ENCODE measurements at regions not wholly inside any gene's neighbourhood (a gene's known extent, or its start where the extent isn't known, plus 50 kb on each side); places are given as distances from the start of the nearest gene placed in this dataset.

DNA sequence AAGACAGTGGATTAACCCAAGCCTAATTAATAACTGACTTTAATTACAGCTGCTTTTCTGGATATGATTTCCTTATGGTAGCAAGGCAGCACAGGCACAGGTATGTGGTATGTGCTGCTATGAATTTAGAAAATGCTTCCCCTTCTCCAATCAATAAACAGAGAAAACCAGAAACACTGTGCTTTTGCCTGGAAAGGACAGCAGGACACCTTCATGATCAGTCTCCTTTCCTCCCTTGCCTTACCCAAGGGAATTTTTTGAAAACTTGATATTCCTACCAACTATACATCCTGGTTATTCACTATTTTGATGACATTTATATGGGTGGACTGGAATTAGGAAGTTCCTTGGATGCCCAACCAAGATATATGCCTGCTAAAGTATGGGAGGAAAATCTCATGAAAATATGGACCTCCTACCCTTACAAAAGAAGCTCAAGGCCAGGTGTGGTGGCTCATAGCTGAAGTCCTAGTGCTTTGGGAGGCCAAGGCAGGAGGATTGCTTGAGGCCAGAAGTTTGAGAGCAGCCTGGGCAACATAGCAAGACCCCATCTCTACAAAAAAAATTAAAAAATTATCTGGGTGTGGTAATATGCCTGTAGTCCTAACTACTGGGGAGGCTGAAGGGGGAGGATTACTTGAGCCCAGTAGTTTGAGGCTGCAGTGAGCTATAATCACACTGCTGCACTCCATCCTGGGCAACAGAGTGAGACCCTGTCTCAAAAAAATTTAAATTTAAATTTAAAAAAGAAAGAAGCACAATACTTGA, 106.3 kb upstream of the WAC start:
- DNase-seq (ENCODE audit: low spot score) (no peak), ATAC-seq (ENCODE audit: low FRiP score) (no peak)

DNA sequence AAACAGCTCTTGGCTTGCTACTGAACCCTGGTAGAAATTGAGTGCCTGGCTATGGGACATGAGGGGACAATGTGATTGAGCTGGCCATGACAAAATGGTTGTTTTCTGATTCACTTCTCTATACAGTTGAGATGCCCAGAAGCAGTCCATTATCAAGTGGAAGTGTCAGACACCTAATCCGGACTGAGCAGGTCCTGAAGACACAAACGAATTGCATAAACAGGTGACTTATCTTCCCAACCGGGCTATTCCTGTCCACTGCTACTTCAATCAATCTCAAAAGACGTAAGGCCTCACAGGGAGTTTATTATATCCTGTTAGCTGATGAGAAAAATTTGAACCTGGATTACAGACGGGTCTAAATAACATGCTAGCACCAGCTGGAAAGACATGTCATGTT, 105.5 kb upstream of the WAC start:
- TF ChIP-seq, protein P1, sequence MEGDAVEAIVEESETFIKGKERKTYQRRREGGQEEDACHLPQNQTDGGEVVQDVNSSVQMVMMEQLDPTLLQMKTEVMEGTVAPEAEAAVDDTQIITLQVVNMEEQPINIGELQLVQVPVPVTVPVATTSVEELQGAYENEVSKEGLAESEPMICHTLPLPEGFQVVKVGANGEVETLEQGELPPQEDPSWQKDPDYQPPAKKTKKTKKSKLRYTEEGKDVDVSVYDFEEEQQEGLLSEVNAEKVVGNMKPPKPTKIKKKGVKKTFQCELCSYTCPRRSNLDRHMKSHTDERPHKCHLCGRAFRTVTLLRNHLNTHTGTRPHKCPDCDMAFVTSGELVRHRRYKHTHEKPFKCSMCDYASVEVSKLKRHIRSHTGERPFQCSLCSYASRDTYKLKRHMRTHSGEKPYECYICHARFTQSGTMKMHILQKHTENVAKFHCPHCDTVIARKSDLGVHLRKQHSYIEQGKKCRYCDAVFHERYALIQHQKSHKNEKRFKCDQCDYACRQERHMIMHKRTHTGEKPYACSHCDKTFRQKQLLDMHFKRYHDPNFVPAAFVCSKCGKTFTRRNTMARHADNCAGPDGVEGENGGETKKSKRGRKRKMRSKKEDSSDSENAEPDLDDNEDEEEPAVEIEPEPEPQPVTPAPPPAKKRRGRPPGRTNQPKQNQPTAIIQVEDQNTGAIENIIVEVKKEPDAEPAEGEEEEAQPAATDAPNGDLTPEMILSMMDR (IDR thresholded peaks at IDR 0.05): no peak
- ATAC-seq (ENCODE audit: low FRiP score): no peak

More for the DNA sequence above, 106.3 kb upstream of the WAC start:
- TF ChIP-seq, protein P1 (IDR thresholded peaks at IDR 0.05): no peak

DNA sequence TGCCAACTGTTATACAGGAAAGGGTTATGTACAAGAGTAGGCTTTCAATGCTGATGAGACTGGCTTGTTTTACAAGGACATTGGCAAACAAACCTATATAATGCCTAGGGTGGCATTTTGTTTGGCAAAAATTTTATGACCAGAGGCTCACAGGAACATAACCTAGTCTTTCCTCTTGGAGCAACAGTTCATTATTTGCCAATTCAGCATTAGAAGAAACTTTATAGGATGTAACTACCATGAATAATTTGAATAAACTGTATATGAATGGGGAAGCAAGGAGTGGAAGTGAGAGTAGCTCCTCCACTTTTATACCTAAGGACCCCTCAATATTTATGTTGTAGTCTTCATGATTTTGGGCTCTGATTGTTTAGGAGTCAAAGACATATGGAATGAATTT, 103.9 kb upstream of the WAC start:
- ATAC-seq (ENCODE audit: low FRiP score) (no peak), DNase-seq (ENCODE audit: low spot score) (no peak)
- TF ChIP-seq, protein P1 (IDR thresholded peaks at IDR 0.05): no peak

More for the DNA sequence above, 105.5 kb upstream of the WAC start:
- no peak for DNase-seq (ENCODE audit: low spot score)

DNA sequence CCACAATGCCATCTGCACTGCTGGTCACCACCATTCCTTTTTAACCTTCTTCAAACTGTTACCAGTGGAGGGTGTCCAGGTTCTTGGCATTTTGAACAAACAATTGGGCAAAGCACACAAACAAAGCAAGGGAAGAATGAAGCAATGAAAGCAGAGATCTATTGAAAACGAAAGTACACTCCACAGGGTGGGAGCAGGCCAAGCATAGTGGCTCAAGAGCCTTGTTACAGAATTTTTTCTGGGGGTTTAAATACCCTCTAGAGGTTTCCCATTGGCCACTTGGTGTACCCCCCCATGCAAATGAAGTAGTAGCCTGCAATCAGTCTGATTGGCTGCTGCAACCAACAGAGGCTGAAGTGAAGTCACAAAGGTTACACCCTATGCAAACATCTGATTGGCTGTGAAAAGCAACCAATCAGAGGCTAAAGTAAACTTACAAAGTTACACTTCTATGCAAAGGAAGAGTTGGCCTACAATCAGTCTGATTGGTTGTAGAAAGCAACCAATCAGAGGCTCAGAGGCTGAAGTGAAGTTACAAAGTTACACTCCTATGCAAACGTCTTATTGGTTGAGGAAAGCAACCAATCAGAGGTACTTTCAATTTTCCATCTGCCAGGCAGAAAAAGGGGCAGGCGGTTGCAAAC, 103.2 kb upstream of the WAC start:
- DNase-seq (ENCODE audit: low spot score): no peak
- no peak for ATAC-seq (ENCODE audit: low FRiP score)
- TF ChIP-seq, protein P1 (IDR thresholded peaks at IDR 0.05): no peak

DNA sequence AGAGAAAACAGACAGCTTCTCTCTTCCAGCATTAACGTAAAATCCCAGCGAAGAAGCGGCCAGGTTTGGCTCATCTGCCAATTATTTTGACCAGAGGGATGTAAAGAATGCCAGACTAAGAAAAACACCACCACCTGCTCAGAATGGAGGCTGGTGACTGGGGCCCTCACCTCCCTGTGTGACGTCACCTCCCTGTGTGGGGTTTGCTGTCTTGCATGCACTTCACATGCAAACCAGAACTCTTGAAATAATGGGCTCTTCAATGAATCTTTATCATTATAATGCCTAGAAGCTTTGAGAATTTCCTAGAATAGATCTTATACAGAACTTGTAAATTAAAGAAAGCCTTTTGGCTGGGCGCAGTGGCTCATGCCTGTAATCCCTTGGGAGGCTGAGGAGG, 101.8 kb upstream of the WAC start:
- DNase-seq (ENCODE audit: low spot score): no peak

DNA sequence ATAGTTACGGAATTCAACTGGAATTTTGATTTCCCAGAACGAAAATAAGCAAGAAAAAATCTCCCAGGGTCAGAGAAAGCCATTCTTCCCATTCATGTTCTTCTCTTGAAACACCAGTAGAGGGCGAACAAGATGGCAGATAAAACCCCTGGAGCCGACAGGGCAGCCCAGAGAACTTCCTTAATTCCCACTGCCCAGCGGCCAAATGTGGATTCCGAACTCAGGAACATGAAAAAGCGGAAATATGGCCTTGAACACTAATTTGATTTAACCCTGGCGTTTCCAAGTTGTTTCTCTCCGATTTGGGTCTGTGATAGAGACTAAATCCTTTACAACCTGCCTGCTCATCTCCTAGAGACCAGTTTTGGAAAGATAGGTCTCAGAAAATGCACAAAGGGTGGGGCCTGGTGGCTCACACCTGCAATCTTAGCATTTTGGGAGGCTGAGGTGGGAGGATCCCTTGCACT, 100.7 kb upstream of the WAC start:
- TF ChIP-seq, protein P1 (IDR thresholded peaks at IDR 0.05): peak in 1 of 3 donors; percentile 19
- ATAC-seq (ENCODE audit: low FRiP score) (peak; percentile 81), DNase-seq (ENCODE audit: low spot score) (no peak)

More for the DNA sequence above, 101.8 kb upstream of the WAC start:
- no peak for ATAC-seq (ENCODE audit: low FRiP score)
- TF ChIP-seq, protein P1 (IDR thresholded peaks at IDR 0.05): no peak

All from omental fat pad (tissue), 3 donors.